DND-41 (cell line): ENCODE measurements at regions not wholly inside any gene's neighbourhood (a gene's known extent, or its start where the extent isn't known, plus 50 kb on each side); places are given as distances from the start of the nearest gene placed in this dataset.

ENCODE experiments used
- CTCF ChIP-seq: IDR thresholded peaks from 2 replicates; pipeline ENCODE4 v1.5.1; 2012; ENCODE audit warnings: borderline replicate concordance, low read length, moderate library complexity, mild to moderate bottlenecking; ENCODE audit not compliant: poor library complexity, severe bottlenecking; ENCODE audit errors: extremely low read depth
- EZH2 ChIP-seq: IDR thresholded peaks from 3 replicates; pipeline ENCODE4 v1.6.1; 2012; ENCODE audit warnings: borderline replicate concordance, low read depth, mild to moderate bottlenecking, moderate library complexity, low read length, inconsistent platforms; ENCODE audit not compliant: severe bottlenecking

GRCh38 chr5:73352243-73352642 lies 96.3 kb downstream of the FOXD1 start:
- no peak for TF ChIP-seq CTCF
- no peak for TF ChIP-seq EZH2
